KMS-11 (cell line): ENCODE measurements at regions not wholly inside any gene's neighbourhood (a gene's known extent, or its start where the extent isn't known, plus 50 kb on each side); places are given as distances from the start of the nearest gene placed in this dataset.

ENCODE experiments used
- H2AFZ ChIP-seq: fragments of 200-600 bp; sonication (generic); 2 replicates; pipeline ENCODE4 v1.6.1; 2016; ENCODE audit warnings: antibody characterized with exemption, mixed run types, low read depth
- H3K27ac ChIP-seq: fragments of 200-600 bp; sonication (generic); 2 replicates; pipeline ENCODE4 v1.6.1; 2016; ENCODE audit warnings: mild to moderate bottlenecking, mixed run types
- H3K27me3 ChIP-seq: fragments of 200-600 bp; sonication (generic); 2 replicates; pipeline ENCODE4 v1.6.1; 2017; ENCODE audit warnings: mild to moderate bottlenecking, low read depth, mixed run types, moderate library complexity; ENCODE audit not compliant: insufficient read depth
- H3K36me3 ChIP-seq: fragments of 200-600 bp; sonication (generic); 2 replicates; pipeline ENCODE4 v1.6.1; 2017; ENCODE audit warnings: mild to moderate bottlenecking, mixed run types; ENCODE audit not compliant: insufficient read depth
- H3K4me1 ChIP-seq: fragments of 200-600 bp; sonication (generic); 2 replicates; pipeline ENCODE4 v1.6.1; 2016; ENCODE audit warnings: mild to moderate bottlenecking, low read depth, mixed run types; ENCODE audit not compliant: poor library complexity, severe bottlenecking
- H3K4me2 ChIP-seq: fragments of 200-600 bp; sonication (generic); 2 replicates; pipeline ENCODE4 v1.7.0; 2016; ENCODE audit warnings: mild to moderate bottlenecking, mixed run types
- H3K4me3 ChIP-seq: fragments of 200-600 bp; sonication (generic); IDR thresholded peaks from 2 replicates; pipeline ENCODE4 v1.6.1; 2017; ENCODE audit warnings: low read depth, low read length, mixed read lengths; ENCODE audit not compliant: insufficient read depth
- H3K79me2 ChIP-seq: fragments of 200-600 bp; sonication (generic); 2 replicates; pipeline ENCODE4 v1.6.1; 2016; ENCODE audit warnings: low read depth, mixed run types; ENCODE audit not compliant: insufficient read depth
- H3K9ac ChIP-seq: fragments of 200-600 bp; sonication (generic); 2 replicates; pipeline ENCODE4 v1.6.1; 2016; ENCODE audit warnings: mild to moderate bottlenecking, mixed run types
- H4K20me1 ChIP-seq: fragments of 200-600 bp; sonication (generic); 2 replicates; pipeline ENCODE4 v1.6.1; 2016; ENCODE audit warnings: mild to moderate bottlenecking, mixed run types; ENCODE audit not compliant: insufficient read depth
- TF ChIP-seq, protein P1 (sequence below): fragments of 200-600 bp; sonication (generic); conservative IDR thresholded peaks from 2 replicates; pipeline ENCODE4 v1.6.1; 2017; ENCODE audit warnings: low read depth, mild to moderate bottlenecking, antibody characterized with exemption, low read length, moderate library complexity, mixed read lengths

DNA sequence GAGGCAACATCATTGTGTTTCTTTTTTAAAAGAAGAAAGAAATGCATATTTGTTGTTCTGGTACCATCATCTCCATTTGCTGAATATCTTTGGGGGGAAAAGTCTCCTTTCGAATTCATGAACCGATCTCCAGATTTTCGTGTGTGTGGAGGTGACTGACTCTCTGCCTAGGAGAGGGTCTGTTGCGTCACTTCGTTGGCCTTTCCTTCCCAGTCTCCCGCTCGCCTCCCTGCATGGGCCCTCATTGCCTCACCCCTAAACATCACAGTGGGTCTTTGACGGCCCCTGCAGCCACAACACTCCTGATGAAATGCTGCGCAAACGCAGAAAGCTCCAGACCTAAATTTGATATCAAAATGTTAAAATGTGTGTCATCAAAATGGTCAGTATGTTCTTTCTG is 103.2 kb upstream of the RALGPS2 start:
- Histone ChIP-seq H3K4me3 (no peak overlapping the region), H3K27me3 (no peaks in the 10 kb centered on the region; the same call in 1 of the 2 replicates), H3K79me2 (no peaks in the 10 kb centered on the region), H3K4me2 (no peak overlapping the region), H3K4me1 (no peaks in the 10 kb centered on the region), H3K9ac (no peak overlapping the region), H2AFZ (no peak overlapping the region), H3K27ac (no peak overlapping the region), H3K36me3 (no peaks in the 10 kb centered on the region), H4K20me1 (no peaks in the 10 kb centered on the region)
- TF ChIP-seq, protein P1, sequence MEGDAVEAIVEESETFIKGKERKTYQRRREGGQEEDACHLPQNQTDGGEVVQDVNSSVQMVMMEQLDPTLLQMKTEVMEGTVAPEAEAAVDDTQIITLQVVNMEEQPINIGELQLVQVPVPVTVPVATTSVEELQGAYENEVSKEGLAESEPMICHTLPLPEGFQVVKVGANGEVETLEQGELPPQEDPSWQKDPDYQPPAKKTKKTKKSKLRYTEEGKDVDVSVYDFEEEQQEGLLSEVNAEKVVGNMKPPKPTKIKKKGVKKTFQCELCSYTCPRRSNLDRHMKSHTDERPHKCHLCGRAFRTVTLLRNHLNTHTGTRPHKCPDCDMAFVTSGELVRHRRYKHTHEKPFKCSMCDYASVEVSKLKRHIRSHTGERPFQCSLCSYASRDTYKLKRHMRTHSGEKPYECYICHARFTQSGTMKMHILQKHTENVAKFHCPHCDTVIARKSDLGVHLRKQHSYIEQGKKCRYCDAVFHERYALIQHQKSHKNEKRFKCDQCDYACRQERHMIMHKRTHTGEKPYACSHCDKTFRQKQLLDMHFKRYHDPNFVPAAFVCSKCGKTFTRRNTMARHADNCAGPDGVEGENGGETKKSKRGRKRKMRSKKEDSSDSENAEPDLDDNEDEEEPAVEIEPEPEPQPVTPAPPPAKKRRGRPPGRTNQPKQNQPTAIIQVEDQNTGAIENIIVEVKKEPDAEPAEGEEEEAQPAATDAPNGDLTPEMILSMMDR: no peak

DNA sequence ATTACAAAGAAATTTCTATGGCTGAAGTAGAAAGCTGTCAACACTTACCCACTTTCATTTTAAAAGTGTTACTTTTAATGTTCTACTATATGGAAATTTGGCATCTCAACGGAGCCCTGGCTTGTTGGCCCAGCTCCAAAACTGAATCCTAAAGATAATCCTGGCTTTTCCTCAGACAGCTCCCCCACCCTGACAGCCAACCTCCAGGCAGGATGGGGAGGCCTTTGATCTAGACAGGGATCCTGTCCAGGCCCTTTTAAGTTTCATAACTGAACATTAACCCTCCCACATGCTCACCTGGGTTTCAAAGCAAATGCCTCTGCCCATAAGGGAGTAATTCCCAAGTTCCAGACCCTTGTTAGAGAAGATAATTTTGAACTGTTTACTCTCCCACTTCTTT is 99.3 kb upstream of the RALGPS2 start:
- H3K27ac ChIP-seq: no peak overlapping the region
- no peak overlapping the region for H3K9ac ChIP-seq
- no peak overlapping the region for H2AFZ ChIP-seq
- H3K4me3 ChIP-seq: no peak overlapping the region
- no peaks in the 10 kb centered on the region for H3K36me3 ChIP-seq
- H4K20me1 ChIP-seq: no peaks in the 10 kb centered on the region
- no peak overlapping the region for H3K4me2 ChIP-seq
- TF ChIP-seq, protein P1: no peak
- H3K4me1 ChIP-seq: peaks cover 28% of the 10 kb centered on the region
- H3K79me2 ChIP-seq: no peaks in the 10 kb centered on the region
- no peaks in the 10 kb centered on the region; the same call in 1 of the 2 replicates for H3K27me3 ChIP-seq

DNA sequence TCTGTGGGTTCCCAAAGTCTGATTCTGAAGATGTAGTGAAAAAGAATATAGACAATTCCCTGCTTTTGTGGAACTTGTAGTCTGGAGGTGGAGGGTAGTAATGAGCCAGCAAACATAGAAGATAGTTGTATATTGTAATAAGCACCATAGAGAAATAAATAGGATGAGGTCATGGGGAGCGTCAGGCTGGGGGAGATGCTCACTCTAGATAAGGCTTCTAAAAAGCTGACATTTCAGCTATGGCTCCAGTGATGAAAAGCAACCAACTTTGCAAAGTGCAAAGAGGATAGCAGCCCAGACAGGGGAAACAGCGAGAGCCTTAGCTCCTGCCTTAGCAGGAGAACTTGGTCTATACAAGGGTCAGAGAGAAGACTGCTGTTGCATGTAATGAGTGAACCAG is 98.0 kb upstream of the RALGPS2 start:
- TF ChIP-seq, protein P1: no peak
- Histone ChIP-seq H3K4me1 (peaks cover 28% of the 10 kb centered on the region), H3K79me2 (no peaks in the 10 kb centered on the region)

DNA sequence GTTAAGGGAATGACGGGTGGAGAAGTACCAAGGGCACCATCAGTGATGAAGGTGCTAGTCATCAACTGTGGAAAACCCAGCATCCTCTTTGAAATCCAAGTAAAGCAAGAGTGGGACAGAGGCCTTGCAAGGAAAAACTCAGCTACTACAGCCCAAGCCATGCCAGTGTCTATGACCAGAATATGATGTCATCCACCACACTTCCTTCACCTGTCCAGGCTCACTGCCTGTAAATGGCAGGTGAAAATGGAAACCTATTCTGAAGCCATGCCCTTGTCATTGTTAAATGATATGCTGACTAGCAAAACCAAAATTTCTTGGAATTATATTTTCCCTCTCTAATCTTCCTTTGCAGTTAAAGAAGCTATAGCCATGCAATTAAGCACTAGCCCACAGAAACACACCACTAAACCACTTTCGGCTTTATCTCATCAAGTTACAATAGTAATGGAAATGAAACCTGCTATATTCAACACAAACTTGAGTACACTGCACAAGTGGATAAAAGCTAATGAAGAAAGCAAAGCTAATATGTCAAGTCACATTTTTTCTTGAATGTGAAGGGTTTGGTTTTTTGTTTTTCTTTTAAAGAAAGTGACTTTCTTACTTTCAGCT is 96.3 kb upstream of the RALGPS2 start:
- no peaks in the 10 kb centered on the region for H3K79me2 ChIP-seq
- H3K4me3 ChIP-seq: no peak overlapping the region
- TF ChIP-seq, protein P1: no peak
- H3K27ac ChIP-seq: peak overlapping the region; percentile 11; the same call in 1 of the 2 replicates
- no peak overlapping the region for H2AFZ ChIP-seq
- H3K4me1 ChIP-seq: peaks cover 28% of the 10 kb centered on the region
- H3K27me3 ChIP-seq: no peaks in the 10 kb centered on the region; the same call in 1 of the 2 replicates
- no peaks in the 10 kb centered on the region for H4K20me1 ChIP-seq
- no peaks in the 10 kb centered on the region for H3K36me3 ChIP-seq
- H3K4me2 ChIP-seq: peak overlapping the region; percentile 47
- H3K9ac ChIP-seq: no peak overlapping the region

More for the DNA sequence above, 98.0 kb upstream of the RALGPS2 start:
- Histone ChIP-seq H3K4me3 (no peak overlapping the region), H3K27me3 (no peaks in the 10 kb centered on the region; the same call in 1 of the 2 replicates), H2AFZ (no peak overlapping the region), H3K36me3 (no peaks in the 10 kb centered on the region), H4K20me1 (no peaks in the 10 kb centered on the region), H3K4me2 (no peak overlapping the region), H3K27ac (no peak overlapping the region), H3K9ac (no peak overlapping the region)
